Motor neuron (in vitro differentiated cells): ENCODE measurements at regions not wholly inside any gene's neighbourhood (a gene's known extent, or its start where the extent isn't known, plus 50 kb on each side); places are given as distances from the start of the nearest gene placed in this dataset.
"Not testable (repeated sequence)": the region's sequence is repeated elsewhere in the genome, so short reads cannot be mapped to it uniquely, and the experiment has no call there.

ENCODE experiments used
- ATAC-seq, 8 experiments: fragments of 200-7000 bp; cut with Tn5 transposase; replicated peaks in 6 of 8; 2 replicates each; pipeline ENCODE4 v1.8.0; 2021; ENCODE audit warnings: mild to moderate bottlenecking in 8 of 8, moderate library complexity in 8 of 8
- H3K27ac ChIP-seq, 2 donors: fragments of 250-450 bp; sonication (Bioruptor Pico); 2 replicates each; pipeline ENCODE4 v1.9.0; 2021; ENCODE audit warnings: antibody characterized with exemption in 2 of 2, mild to moderate bottlenecking in 2 of 2, moderate library complexity in 1 of 2
- H3K4me1 ChIP-seq, 2 donors: fragments of 250-450 bp; sonication (Bioruptor Pico); replicated peaks in 1 of 2; 2 replicates each; pipeline ENCODE4 v1.6.1; 2021; ENCODE audit warnings: antibody characterized with exemption in 2 of 2, mild to moderate bottlenecking in 2 of 2, moderate library complexity in 1 of 2
- H3K4me3 ChIP-seq, 5 donors: fragments of 250-450 bp; sonication (Bioruptor Pico); 2 replicates each; pipeline ENCODE4 v1.9.0; 2021; ENCODE audit warnings: antibody characterized with exemption in 5 of 5, mild to moderate bottlenecking in 5 of 5, moderate library complexity in 4 of 5
- WGBS, 10 experiments: fragments of 450-650 bp; shearing (Covaris generic); methylation state at CpG; one replicate each; pipeline ENCODE4 v1.0.0; 2022; 5-methylcytosine and 5-hydroxymethylcytosine counted together
- in situ Hi-C, 9 experiments: fragments of 400-800 bp; cut with MboI; loops; one replicate each; pipeline ENCODE4 v1.15.0; 2021; ENCODE audit warnings: low sequenced_read_pairs in 9 of 9, low pct_unique_long_range_greater_than_20kb in 2 of 9; ENCODE audit not compliant: unreplicated experiment in 9 of 9

DNA sequence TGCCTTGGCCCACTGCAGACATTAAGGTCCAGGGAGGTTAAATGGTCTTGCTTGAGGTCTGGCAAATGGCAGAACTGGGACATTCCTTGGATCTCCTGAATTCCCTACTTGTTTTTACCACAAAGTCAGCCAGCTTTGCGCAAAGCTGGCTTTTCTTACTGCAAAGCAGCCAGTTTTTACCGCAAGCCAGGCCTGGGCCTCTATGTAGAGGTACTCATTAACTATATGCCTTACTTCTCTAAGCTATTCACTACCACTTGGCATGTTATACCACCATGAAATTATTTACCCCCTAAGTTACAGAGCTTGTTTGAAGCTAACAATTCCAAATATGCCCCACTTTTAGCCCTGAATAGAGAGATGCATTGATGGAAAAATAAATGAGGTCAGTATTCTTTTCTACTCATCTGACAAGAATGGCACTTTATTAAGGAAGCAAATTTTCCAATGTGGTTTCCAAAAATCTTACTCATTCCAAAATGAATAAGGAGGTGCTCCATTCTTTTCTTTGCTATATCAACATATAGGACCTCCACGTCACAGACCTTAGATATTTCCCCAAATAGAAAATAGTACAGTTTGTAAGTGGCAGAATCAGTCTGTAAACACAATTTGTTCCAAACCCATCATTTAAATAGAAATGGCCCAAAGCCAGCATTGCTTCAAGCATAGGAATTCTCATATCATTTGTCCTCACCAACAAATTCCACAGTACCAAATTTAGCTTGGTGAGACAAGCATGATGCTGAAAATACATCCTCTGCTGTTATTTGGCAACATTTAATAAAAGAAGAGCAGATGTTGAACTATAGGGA is 143.9 kb upstream of the TSC22D1 start:
- 22 to 100% (median 73%) methylated on average over 1 to 3 of the region's 3 CpGs; no CpG with 5 or more reads in 3 of the 10 experiments for WGBS, 10 experiments
- H3K4me3 ChIP-seq: no peak overlapping the region
- H3K27ac ChIP-seq: no peak overlapping the region
- in situ Hi-C loops: no loop called here
- H3K4me1 ChIP-seq: no peaks in the 10 kb centered on the region
- no peak for ATAC-seq

DNA sequence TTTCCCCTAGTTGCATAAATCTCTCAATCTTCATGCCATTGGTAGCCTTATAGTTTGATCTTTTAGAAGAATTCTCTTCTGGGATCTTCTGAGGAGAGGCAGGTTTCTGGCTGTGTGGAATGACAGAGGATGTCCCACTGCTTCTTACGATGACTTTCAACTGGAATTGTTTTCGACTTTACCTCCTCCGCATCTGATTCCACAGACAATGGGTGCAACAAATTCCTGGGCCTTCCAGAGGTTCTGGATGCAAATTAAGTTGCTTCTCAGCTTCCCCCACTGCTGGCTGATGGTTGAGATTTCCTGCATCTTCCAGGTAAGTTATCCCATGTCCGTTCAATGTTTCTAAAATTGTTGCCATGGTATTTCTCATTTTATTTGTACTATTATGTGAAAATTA is 142.3 kb upstream of the TSC22D1 start:
- no peak overlapping the region for H3K4me3 ChIP-seq
- ATAC-seq: no peak
- in situ Hi-C loops: no loop called here
- no peaks in the 10 kb centered on the region for H3K4me1 ChIP-seq
- 54 to 100% (median 88%) methylated on average over 1 to 4 of the region's 4 CpGs for WGBS, 10 experiments
- no peak overlapping the region for H3K27ac ChIP-seq

DNA sequence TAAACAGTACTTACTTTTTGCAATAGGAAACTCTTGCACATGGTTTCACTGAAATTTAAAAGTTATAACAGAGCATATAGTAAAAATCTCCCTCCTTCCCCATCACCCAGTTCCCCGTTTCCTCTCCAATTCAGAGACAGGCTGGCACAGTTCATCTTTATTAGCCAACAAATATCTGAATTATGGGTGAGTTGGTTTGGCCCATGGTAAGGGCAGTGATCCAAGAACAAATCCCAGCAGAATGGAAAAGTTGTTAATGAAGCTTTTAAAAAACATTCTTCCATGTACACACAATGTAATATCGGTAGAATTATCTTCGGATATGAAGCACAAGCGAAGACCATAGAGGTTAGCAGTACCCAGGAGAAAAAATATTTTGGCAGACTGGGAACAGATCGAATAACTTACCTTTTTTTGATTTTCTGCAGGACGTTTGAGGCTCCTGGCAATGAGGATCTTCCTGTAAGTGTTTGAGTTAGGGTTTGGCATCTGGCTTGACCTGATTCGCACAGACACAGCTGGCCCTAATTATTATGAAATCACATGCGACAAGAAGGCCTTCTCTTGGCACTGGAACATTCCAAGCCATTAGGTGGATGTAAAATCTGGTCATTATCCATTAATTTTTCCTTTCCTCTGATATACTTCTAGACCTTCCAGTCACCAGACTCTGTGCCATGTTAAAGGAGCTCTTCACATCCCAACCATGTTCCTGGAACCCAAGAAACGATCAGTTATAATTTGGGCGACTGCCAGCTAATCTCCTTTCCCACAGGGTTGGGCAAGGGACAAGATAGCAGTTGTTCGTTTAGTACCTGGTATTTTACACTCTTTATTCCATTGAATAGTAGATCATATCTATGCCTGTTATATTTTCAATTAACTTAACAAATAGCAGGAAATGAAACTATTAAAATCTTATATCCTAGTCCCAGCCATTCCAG is 139.4 kb upstream of the TSC22D1 start:
- H3K4me3 ChIP-seq: no peak overlapping the region
- H3K27ac ChIP-seq: no peak overlapping the region
- 15 to 94% (median 82%) methylated on average over 5 to 10 of the region's 11 CpGs; no CpG with 5 or more reads in 1 of the 10 experiments for WGBS, 10 experiments
- in situ Hi-C loops: no loop called here
- peak in 1 of 8 experiments; percentile 7 for ATAC-seq
- no peaks in the 10 kb centered on the region for H3K4me1 ChIP-seq

DNA sequence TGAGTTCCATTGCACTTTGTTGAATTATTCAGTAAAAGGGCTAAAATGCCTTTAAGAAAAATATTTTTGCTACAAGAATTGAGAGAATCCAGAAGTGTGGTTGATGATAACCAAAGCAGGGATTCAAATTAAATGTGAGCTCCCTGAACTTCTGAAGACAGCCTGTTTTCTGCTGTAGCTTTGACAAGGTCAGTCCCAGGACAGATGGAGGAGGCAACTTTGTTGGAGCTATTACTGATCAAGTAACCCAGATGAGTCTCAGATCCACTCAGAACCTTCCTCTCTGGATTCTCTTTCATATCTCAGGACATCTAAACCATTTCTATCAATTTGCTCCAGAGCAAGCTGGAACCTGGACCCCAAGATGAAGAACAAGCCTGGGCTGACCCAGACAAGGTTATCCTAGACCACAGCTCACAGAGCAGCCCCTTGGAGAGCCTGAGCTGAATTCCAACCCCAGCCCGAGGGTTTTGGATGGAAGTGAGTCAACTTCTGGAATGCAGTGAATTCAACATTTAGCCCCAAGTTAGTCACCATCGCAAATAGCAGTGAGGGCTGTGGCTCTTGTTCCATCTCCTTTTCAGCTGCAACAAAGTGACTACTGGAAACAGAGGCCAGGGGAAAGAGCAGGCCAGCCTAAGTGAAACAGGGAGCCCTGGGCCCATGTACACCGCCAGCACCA is 137.8 kb upstream of the TSC22D1 start:
- 0 to 100% (median 83%) methylated on average over 1 to 3 of the region's 3 CpGs; no CpG with 5 or more reads in 1 of the 10 experiments for WGBS, 10 experiments
- Histone ChIP-seq H3K4me1 (no peaks in the 10 kb centered on the region), H3K4me3 (no peak overlapping the region), H3K27ac (no peak overlapping the region)
- ATAC-seq: peak in 3 of 8 experiments; percentile 78 to 91 (median 89)
- in situ Hi-C loops: no loop called here

DNA sequence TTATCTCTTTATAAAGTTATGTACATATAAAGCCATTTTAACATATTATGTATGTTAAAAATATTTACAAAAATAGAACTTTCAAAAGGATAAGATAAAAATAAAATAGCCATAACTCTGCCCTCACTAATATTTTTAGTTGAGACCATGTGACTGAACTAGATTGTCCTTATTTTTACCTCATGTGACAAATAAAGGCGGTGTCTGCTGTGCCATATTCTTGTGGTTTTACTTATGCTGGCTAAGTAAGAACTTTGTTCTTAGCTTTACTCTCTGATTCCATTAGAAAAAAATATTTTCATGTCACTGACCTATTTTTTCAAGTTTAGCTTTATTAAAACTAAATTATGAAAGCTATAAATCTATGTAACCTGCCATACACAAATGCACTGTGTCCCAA is 135.6 kb upstream of the TSC22D1 start:
- H3K27ac ChIP-seq: no peak overlapping the region
- ATAC-seq: peak in 3 of 8 experiments; percentile 4 to 39 (median 6)
- in situ Hi-C loops: no loop called here
- no peaks in the 10 kb centered on the region for H3K4me1 ChIP-seq
- H3K4me3 ChIP-seq: no peak overlapping the region
- WGBS, 10 experiments: 18 to 100% (median 88%) methylated on average over 1 of the region's 1 CpG; no CpG with 5 or more reads in 3 of the 10 experiments

DNA sequence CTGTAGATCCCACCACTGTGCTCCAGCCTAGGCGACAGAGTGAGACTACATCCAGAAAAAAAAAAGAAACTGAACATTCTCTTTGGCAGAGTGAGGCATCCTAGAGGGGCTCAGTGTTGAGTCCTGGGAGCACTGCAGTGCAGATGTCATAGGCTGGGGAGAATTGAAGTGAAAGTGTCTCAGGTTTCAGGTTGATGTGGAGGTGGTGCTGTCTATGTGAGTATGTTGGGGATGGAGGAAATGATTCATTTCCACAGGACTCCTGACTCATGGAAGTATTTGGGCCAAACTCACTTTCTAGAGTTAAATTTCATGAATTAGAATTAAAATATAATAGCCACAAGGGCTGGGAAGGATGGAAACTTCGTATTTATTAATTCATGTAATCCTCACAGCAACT is 134.4 kb upstream of the TSC22D1 start:
- no peaks in the 10 kb centered on the region for H3K4me1 ChIP-seq
- no peak overlapping the region for H3K4me3 ChIP-seq
- ATAC-seq: peak in 3 of 8 experiments; percentile 27 to 49 (median 35)
- no peak overlapping the region for H3K27ac ChIP-seq
- in situ Hi-C loops: no loop called here
- 86 to 100% (median 100%) methylated on average over 1 to 2 of the region's 2 CpGs; no CpG with 5 or more reads in 7 of the 10 experiments for WGBS, 10 experiments

DNA sequence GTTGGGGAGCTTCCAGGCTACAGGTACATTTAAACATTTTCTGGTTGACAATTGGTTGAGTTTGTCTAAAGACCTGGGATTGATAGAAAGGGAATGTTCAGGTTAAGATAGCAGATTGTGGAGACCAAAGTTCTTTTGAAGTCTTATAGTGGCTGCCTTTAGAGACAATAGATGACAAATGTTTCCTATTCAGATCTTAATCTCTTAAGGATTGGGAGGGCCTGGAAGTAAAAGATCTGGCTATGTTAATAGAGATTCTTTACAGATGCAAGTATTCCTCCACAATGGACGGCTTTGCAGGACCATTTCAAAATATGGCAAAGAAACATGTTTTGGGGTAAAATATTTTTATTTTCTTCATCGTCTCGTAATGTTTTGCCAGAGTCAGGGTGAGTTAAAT is 128.7 kb upstream of the TSC22D1 start:
- 0 to 97% (median 67%) methylated on average over 1 to 3 of the region's 3 CpGs; no CpG with 5 or more reads in 1 of the 10 experiments for WGBS, 10 experiments
- H3K4me1 ChIP-seq, ATAC-seq, H3K4me3 ChIP-seq, in situ Hi-C loops, H3K27ac ChIP-seq: not testable (repeated sequence)

DNA sequence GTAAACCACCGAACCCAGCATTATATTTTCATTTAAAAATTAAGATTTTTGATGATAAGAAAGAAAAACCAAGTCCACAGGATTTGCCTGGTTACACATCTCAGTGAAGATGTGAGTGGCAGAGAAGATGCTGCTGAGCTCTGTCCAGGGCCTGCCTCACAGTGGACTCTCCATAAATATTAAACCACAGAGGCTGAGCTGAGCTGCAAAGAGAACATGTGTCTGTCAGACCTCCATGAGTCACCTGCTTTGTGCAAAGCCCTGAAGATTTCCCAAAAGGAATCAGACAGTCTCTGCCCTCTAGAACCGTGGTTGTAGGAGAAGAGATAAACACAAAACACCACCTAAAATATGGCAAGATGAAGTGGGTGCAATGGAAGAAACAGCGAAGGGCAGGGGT is 127.2 kb upstream of the TSC22D1 start:
- no peak overlapping the region for H3K4me3 ChIP-seq
- H3K4me1 ChIP-seq: peaks cover 6 to 7% of the 10 kb centered on the region in 2 donors
- 50 to 100% (median 70%) methylated on average over 1 to 3 of the region's 3 CpGs; no CpG with 5 or more reads in 2 of the 10 experiments for WGBS, 10 experiments
- in situ Hi-C loops: no loop called here
- ATAC-seq: peak in 6 of 8 experiments; percentile 31 to 96 (median 44)
- H3K27ac ChIP-seq: no peak overlapping the region

DNA sequence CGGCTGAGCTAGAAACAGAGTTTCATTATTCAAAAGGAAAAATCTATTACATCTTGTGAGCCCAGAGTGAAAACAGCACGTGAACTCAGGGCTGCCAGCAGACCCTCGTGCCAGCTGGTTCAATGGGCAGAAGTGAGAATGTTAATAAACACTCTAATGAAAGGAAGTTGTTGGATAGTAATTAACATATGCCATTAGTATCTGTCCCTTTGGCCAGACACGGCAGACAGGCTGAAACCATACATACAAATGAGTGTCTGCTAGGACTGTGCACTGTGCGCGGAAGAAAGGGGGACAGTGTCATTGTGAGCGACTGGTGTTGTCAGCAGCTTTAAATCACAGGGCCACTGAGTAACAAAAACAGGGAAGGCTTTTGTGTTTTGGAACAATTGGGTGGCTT is 121.9 kb upstream of the TSC22D1 start:
- H3K4me3 ChIP-seq: no peak overlapping the region
- peaks cover 8 to 15% of the 10 kb centered on the region in 2 donors for H3K4me1 ChIP-seq
- 0 to 50% (median 21%) methylated on average over 2 to 7 of the region's 7 CpGs; no CpG with 5 or more reads in 2 of the 10 experiments for WGBS, 10 experiments
- peak in 6 of 8 experiments; percentile 54 to 100 (median 100) for ATAC-seq
- no peak overlapping the region for H3K27ac ChIP-seq
- in situ Hi-C loops: no loop called here

DNA sequence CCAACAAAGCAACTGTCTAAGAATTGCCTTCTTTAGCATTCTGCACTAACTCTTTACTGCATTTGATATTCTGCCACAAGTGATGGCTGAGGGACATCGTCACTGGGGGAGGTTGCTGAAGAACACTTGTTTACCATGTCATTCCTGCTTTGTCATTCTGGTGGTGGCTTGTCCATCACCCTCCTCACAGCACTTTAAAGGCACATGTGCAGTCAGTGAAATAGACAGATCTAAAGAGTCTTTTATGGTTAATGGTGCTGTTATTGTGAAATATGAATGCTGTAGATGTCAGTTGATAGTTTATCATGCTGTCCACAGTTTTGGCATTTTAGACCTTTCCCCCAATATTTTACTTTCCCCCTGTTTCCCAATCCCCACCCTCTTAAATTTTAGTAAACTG is 120.9 kb upstream of the TSC22D1 start:
- WGBS, 10 experiments: 0 to 88% (median 50%) methylated on average over 1 of the region's 1 CpG; no CpG with 5 or more reads in 5 of the 10 experiments
- H3K4me3 ChIP-seq: no peak overlapping the region
- in situ Hi-C loops: no loop called here
- peaks cover 8 to 15% of the 10 kb centered on the region in 2 donors for H3K4me1 ChIP-seq
- H3K27ac ChIP-seq: no peak overlapping the region
- no peak for ATAC-seq

DNA sequence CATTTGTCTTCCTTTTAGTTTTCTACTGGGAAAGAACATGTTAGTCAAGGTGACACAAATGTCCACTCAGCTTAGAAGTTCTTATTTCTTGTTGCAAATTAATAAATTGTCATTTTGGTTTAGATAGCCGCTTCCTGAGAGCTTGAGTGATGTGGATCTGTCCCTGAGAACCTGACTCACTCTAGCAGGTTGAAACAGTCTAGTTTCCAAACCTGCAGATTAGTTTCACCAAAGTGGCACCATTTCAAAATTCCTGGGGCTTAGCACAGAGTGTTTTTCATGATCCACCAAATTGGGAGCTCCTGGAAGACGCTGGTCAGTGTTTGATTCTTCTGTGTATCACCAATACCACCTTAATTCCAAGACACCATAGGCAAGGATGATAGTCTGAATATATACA is 119.4 kb upstream of the TSC22D1 start:
- no peak for ATAC-seq
- WGBS, 10 experiments: 0 to 100% (median 85%) methylated on average over 1 to 2 of the region's 2 CpGs; no CpG with 5 or more reads in 3 of the 10 experiments

DNA sequence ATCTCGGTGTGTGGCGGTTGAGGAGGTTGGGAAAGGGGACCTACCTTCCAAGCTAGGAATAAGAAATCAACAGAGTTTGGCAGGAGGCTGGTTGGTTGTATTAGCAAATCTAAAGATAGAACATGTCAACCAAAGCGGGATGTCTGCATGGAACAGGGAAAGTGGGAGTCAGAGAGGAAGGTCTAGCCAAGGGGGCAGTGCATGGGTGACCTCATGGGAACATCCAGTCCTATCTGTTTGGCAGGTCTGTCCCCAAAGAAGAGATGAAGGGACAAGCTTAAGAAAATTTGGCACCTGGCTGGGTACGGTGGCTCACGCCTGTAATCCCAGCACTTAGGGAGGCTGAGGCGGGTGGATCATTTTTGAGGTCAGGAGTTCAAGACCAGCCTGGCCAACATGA is 118.7 kb upstream of the TSC22D1 start:
- no peak for ATAC-seq
- Histone ChIP-seq H3K27ac (no peak overlapping the region), H3K4me3 (no peak overlapping the region), H3K4me1 (peaks cover 8 to 15% of the 10 kb centered on the region in 2 donors)
- in situ Hi-C loops: no loop called here
- 40 to 100% (median 75%) methylated on average over 1 to 3 of the region's 6 CpGs; no CpG with 5 or more reads in 2 of the 10 experiments for WGBS, 10 experiments

More for the DNA sequence above, 119.4 kb upstream of the TSC22D1 start:
- in situ Hi-C loops: no loop called here
- Histone ChIP-seq H3K27ac (no peak overlapping the region), H3K4me1 (peaks cover 8 to 15% of the 10 kb centered on the region in 2 donors), H3K4me3 (no peak overlapping the region)
